Gastrocnemius medialis (tissue), 4 donors: ENCODE measurements at regions not wholly inside any gene's neighbourhood (a gene's known extent, or its start where the extent isn't known, plus 50 kb on each side); places are given as distances from the start of the nearest gene placed in this dataset.

Source experiments
- CTCF ChIP-seq, 5 experiments: fragments of 450-650 bp in 3 of 5; fragments of 200-600 bp in 2 of 5; sonication (generic) in 2 of 5; IDR thresholded peaks in 4 of 5; conservative IDR thresholded peaks in 1 of 5; 1 replicate in 4 of 5; 2 replicates in 1 of 5; pipeline ENCODE4 v1.5.1; 2016 to 2019; ENCODE audit warnings: antibody characterized with exemption in 5 of 5, mild to moderate bottlenecking in 3 of 5, moderate library complexity in 3 of 5
- POLR2A ChIP-seq, 2 donors: fragments of 450-650 bp; IDR thresholded peaks; one replicate each; pipeline ENCODE4 v1.6.1; 2017; ENCODE audit warnings: antibody characterized with exemption in 2 of 2, mild to moderate bottlenecking in 2 of 2, moderate library complexity in 2 of 2

DNA sequence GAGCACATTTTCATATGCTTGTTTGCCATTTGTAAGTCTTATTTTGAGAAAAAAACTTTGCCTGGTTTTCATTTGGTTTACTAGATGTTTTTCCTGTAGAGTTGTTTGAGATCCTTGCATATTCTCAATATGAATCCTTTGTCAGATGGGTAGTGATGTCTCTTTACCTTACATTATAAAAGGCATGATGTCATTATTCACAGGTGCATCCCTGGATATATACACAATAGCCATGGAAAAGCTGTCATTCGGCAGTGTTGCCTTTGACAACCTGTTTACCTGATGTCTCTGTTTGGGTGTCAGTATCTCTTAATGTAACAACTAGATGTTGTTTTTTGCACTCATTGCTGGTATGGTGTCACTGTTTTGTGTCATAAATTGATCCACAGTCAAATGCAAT is 58.8 kb upstream of the MAL start:
- TF ChIP-seq CTCF (IDR thresholded peaks at IDR 0.05 in 4 of 5, conservative IDR thresholded peaks at IDR 0.05 in 1 of 5): no peak
- no peak for TF ChIP-seq POLR2A (IDR thresholded peaks at IDR 0.05)
